DMS114 treated with DMSO at 0.1 percent for 48 hours (cell line): ENCODE measurements at regions not wholly inside any gene's neighbourhood (a gene's known extent, or its start where the extent isn't known, plus 50 kb on each side); places are given as distances from the start of the nearest gene placed in this dataset.
"Not testable (repeated sequence)": the region's sequence is repeated elsewhere in the genome, so short reads cannot be mapped to it uniquely, and the experiment has no call there.

Experiments
- DNase-seq: peaks from one replicate; lab custom pipeline; 2025; ENCODE audit not compliant: unreplicated experiment; lab: John Stamatoyannopoulos, UW

- DNase-seq = peak; percentile 1
Measured at GRCh38 chr6:120378582-120379220, 955.6 kb downstream of the TBC1D32 start.

GRCh38 chr6:120373185-120373584, 961.1 kb downstream of the TBC1D32 start:
- DNase-seq = no peak

GRCh38 chr6:120363429-120363828, 970.9 kb downstream of the TBC1D32 start:
- DNase-seq = no peak

GRCh38 chr6:120358535-120358934, 975.7 kb downstream of the TBC1D32 start:
- DNase-seq = not testable (repeated sequence)

- no peak for DNase-seq
Measured at GRCh38 chr6:120357447-120357846, 976.8 kb downstream of the TBC1D32 start.

GRCh38 chr6:120355822-120356221, 978.5 kb downstream of the TBC1D32 start:
- DNase-seq = no peak

- no peak for DNase-seq
Measured at GRCh38 chr6:120354452-120355098, 979.7 kb downstream of the TBC1D32 start.

- no peak for DNase-seq
Measured at GRCh38 chr6:120352491-120352890, 981.8 kb downstream of the TBC1D32 start.

GRCh38 chr6:120348926-120349325, 985.4 kb downstream of the TBC1D32 start:
- no peak for DNase-seq

- no peak for DNase-seq
Measured at GRCh38 chr6:120328521-120328920, 979.0 kb upstream of the MAN1A1 start.

GRCh38 chr6:120320481-120321162, 971.1 kb upstream of the MAN1A1 start:
- no peak for DNase-seq

GRCh38 chr6:120304223-120304622, 954.7 kb upstream of the MAN1A1 start:
- DNase-seq = no peak

GRCh38 chr6:120303527-120303926, 954.0 kb upstream of the MAN1A1 start:
- no peak for DNase-seq

- DNase-seq = no peak
Measured at GRCh38 chr6:120302041-120302440, 952.5 kb upstream of the MAN1A1 start.

GRCh38 chr6:120290964-120291363, 941.4 kb upstream of the MAN1A1 start:
- DNase-seq = no peak

- no peak for DNase-seq
Measured at GRCh38 chr6:120282005-120282404, 932.4 kb upstream of the MAN1A1 start.

- no peak for DNase-seq
Measured at GRCh38 chr6:120279466-120280167, 930.1 kb upstream of the MAN1A1 start.

GRCh38 chr6:120278689-120279396, 929.3 kb upstream of the MAN1A1 start:
- no peak for DNase-seq

- no peak for DNase-seq
Measured at GRCh38 chr6:120274547-120274946, 925.0 kb upstream of the MAN1A1 start.

GRCh38 chr6:120273411-120273810, 923.9 kb upstream of the MAN1A1 start:
- no peak for DNase-seq

GRCh38 chr6:120272038-120272437, 922.5 kb upstream of the MAN1A1 start:
- no peak for DNase-seq
